SK-N-MC (cell line): ENCODE measurements at regions not wholly inside any gene's neighbourhood (a gene's known extent, or its start where the extent isn't known, plus 50 kb on each side); places are given as distances from the start of the nearest gene placed in this dataset.

ENCODE experiments used
- EZH2 ChIP-seq: fragments of 200-600 bp; sonication (generic); IDR thresholded peaks from one replicate; pipeline ENCODE4 v1.6.1; 2017; ENCODE audit warnings: antibody characterized with exemption
- POLR2AphosphoS5 ChIP-seq: IDR thresholded peaks from 2 replicates; pipeline ENCODE4 v1.6.1; 2012; ENCODE audit warnings: mild to moderate bottlenecking, low read depth, low read length, borderline replicate concordance

GRCh38 chr13:28545583-28546333 lies 50.8 kb upstream of the FLT1 start:
- TF ChIP-seq EZH2 = no peak
- no peak for TF ChIP-seq POLR2AphosphoS5
